Activated CD8-positive, alpha-beta T cell treated with anti-CD3 and anti-CD28 coated beads for 36 hours (primary cell): ENCODE measurements at regions not wholly inside any gene's neighbourhood (a gene's known extent, or its start where the extent isn't known, plus 50 kb on each side); places are given as distances from the start of the nearest gene placed in this dataset.

Experiments
- ATAC-seq: fragments of 200-7000 bp; cut with Tn5 transposase; one replicate; pipeline ENCODE4 v1.10.0; 2021; ENCODE audit warnings: mild to moderate bottlenecking, moderate library complexity
- CTCF ChIA-PET: fragments of 350-600 bp; sonication (Branson Sonifier 250); formaldehyde crosslinking; loops from one replicate; lab custom pipeline; 2021; ENCODE audit warnings: antibody characterized with exemption; lab: Charles Lee
- POLR2A ChIA-PET: fragments of 350-600 bp; sonication (Branson Sonifier 250); formaldehyde crosslinking; loops from one replicate; lab custom pipeline; 2021; ENCODE audit warnings: antibody characterized with exemption; lab: Charles Lee
- DNase-seq: peaks from one replicate; pipeline ENCODE4 v3.0.0-alpha.2; 2020
- H3K27ac Mint-ChIP-seq: one replicate; pipeline ENCODE4 v1.8.0; 2021; ENCODE audit warnings: mild to moderate bottlenecking, mixed read lengths
- H3K27me3 Mint-ChIP-seq: one replicate; pipeline ENCODE4 v1.8.0; 2021; ENCODE audit warnings: mixed read lengths
- H3K36me3 Mint-ChIP-seq: one replicate; pipeline ENCODE4 v1.8.0; 2021; ENCODE audit warnings: low read depth, mixed read lengths
- H3K4me1 Mint-ChIP-seq: one replicate; pipeline ENCODE4 v1.8.0; 2021; ENCODE audit warnings: low read depth, mixed read lengths
- H3K4me3 Mint-ChIP-seq: one replicate; pipeline ENCODE4 v1.8.0; 2021; ENCODE audit warnings: mild to moderate bottlenecking, moderate library complexity, mixed read lengths
- H3K9me3 Mint-ChIP-seq: one replicate; pipeline ENCODE4 v1.8.0; 2021; ENCODE audit warnings: mixed read lengths
- intact Hi-C: fragments of 100-400 bp; cut with micrococcal nuclease; formaldehyde crosslinking; loops from one replicate; pipeline ENCODE4 v1.10.0; 2022
- TF ChIP-seq, protein P1 (sequence below): fragments of 200-600 bp; IDR thresholded peaks from one replicate; pipeline ENCODE4 v1.8.0; 2022; ENCODE audit warnings: antibody characterized with exemption, mild to moderate bottlenecking

- Mint-ChIP-seq H3K27me3 (no peaks in the 10 kb centered on the region), H3K9me3 (no peaks in the 10 kb centered on the region), H3K4me1 (no peaks in the 10 kb centered on the region), H3K27ac (no peak overlapping the region), H3K4me3 (no peak overlapping the region), H3K36me3 (no peaks in the 10 kb centered on the region)
- DNase-seq (no peak), ATAC-seq (no peak)
- POLR2A ChIA-PET, result no interaction called here
- intact Hi-C loops, result no loop called here
- CTCF ChIA-PET, result no interaction called here
- TF ChIP-seq, protein P1, sequence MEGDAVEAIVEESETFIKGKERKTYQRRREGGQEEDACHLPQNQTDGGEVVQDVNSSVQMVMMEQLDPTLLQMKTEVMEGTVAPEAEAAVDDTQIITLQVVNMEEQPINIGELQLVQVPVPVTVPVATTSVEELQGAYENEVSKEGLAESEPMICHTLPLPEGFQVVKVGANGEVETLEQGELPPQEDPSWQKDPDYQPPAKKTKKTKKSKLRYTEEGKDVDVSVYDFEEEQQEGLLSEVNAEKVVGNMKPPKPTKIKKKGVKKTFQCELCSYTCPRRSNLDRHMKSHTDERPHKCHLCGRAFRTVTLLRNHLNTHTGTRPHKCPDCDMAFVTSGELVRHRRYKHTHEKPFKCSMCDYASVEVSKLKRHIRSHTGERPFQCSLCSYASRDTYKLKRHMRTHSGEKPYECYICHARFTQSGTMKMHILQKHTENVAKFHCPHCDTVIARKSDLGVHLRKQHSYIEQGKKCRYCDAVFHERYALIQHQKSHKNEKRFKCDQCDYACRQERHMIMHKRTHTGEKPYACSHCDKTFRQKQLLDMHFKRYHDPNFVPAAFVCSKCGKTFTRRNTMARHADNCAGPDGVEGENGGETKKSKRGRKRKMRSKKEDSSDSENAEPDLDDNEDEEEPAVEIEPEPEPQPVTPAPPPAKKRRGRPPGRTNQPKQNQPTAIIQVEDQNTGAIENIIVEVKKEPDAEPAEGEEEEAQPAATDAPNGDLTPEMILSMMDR, result no peak
Observed at GRCh38 chr15:97838606-97839210, 121.8 kb upstream of the ARRDC4 start.

DNA sequence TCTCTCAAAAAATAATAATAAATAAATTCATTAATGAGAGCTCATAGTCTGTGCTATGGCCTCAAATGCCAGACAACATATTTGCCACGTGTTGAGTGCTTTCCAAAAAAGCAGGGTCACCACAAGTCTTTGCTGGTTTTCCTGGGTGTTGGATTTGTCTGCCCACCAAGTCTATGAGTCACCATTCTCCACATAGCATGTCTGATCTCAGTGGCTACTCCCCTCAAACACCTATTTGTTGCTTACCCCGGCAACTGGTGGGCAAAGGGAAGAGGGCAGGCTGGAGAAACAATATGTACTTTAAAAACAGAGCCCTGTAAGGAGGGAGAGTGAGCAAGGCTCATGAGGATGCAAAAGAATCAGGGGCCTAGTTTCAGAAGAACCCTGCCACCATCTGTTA, 120.0 kb upstream of the ARRDC4 start:
- Mint-ChIP-seq H3K9me3 (no peaks in the 10 kb centered on the region), H3K4me1 (no peaks in the 10 kb centered on the region), H3K27me3 (no peaks in the 10 kb centered on the region), H3K27ac (no peak overlapping the region), H3K4me3 (no peak overlapping the region), H3K36me3 (no peaks in the 10 kb centered on the region)
- ATAC-seq (no peak), DNase-seq (no peak)
- TF ChIP-seq, protein P1, result no peak
- intact Hi-C loops, result no loop called here
- CTCF ChIA-PET, result no interaction called here
- POLR2A ChIA-PET, result no interaction called here

- Mint-ChIP-seq H3K4me1 (no peaks in the 10 kb centered on the region), H3K36me3 (no peaks in the 10 kb centered on the region), H3K27me3 (no peaks in the 10 kb centered on the region), H3K27ac (no peak overlapping the region), H3K4me3 (no peak overlapping the region), H3K9me3 (no peaks in the 10 kb centered on the region)
- ATAC-seq (no peak), DNase-seq (no peak)
- intact Hi-C loops, result no loop called here
- TF ChIP-seq, protein P1, result no peak
- CTCF ChIA-PET, result no interaction called here
- POLR2A ChIA-PET, result no interaction called here
Observed at GRCh38 chr15:97841558-97841957, 118.9 kb upstream of the ARRDC4 start.

DNA sequence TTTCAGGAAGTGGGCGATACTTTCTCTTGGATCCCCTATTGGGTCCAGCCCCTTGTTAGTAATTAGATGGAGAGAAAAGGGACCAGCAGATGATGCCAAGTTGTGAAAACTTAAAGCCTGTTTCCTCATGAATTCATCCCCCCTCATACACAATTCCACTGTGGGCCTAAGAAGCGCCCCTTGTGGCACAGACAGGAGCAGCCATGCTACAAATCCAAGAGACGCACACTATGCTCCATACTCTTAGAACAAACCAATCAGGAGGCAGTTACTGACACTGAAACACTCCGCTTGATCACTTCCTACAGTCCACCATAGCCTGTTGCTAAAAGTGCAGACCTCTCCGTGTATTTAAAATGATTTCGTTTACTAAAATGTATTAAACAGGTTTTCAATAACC, 111.3 kb upstream of the ARRDC4 start:
- intact Hi-C loops, result no loop called here
- TF ChIP-seq, protein P1, result no peak
- DNase-seq, result no peak
- Mint-ChIP-seq H3K27ac (no peak overlapping the region), H3K9me3 (no peaks in the 10 kb centered on the region), H3K4me3 (no peak overlapping the region), H3K36me3 (no peaks in the 10 kb centered on the region), H3K4me1 (no peaks in the 10 kb centered on the region), H3K27me3 (no peaks in the 10 kb centered on the region)
- ATAC-seq, result no peak
- ChIA-PET POLR2A (no interaction called here), CTCF (no interaction called here)

DNA sequence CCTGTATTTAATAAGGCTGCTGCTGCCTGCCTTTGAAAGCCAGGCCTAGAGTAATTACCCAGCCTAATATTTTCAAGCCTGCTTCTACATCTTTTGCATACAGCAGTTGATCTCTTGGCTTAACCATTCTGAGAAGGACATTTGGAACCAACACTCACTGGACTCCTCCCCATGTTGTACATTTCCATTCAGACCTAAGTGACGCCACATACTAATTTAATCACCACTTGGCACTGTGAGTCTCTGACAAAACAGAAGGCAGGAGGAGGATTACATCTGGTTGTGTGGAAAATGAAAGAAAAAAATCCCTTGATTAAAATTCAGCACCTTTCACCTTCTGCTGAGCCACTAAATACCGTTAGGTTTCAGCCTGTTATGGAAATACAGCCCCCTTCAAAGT, 102.2 kb upstream of the ARRDC4 start:
- CTCF ChIA-PET, result no interaction called here
- TF ChIP-seq, protein P1, result no peak

More for the DNA sequence above, 102.2 kb upstream of the ARRDC4 start:
- H3K27ac Mint-ChIP-seq, result no peak overlapping the region
- H3K4me1 Mint-ChIP-seq, result no peaks in the 10 kb centered on the region
- H3K9me3 Mint-ChIP-seq, result no peaks in the 10 kb centered on the region
- H3K36me3 Mint-ChIP-seq, result no peaks in the 10 kb centered on the region
- intact Hi-C loops, result no loop called here
- ATAC-seq (no peak), DNase-seq (no peak)
- H3K4me3 Mint-ChIP-seq, result no peak overlapping the region
- peaks cover 6% of the 10 kb centered on the region for H3K27me3 Mint-ChIP-seq
- POLR2A ChIA-PET, result no interaction called here
